ENCODE measurements at regions not wholly inside any gene's neighbourhood (a gene's known extent, or its start where the extent isn't known, plus 50 kb on each side); places are given as distances from the start of the nearest gene placed in this dataset.

DNA sequence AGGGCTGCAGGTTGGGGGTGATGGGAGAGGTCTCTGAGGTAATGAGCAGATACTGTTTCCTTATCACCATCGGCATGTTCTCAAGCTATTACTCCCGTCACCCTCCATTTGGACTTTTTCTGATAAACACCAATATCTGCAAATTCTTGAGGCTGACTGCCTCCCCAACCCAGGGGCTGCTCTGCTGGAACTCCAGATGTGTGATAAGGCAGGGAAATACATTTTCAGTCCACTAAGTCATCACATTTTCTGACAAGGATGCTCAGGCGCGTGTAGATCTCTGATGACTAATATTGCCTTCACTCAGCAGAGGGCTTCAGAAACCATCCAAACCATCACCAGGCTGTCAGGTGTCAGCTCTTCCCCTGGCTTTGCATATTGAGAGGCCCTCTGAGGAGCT, 215.0 kb upstream of the POU3F1 start:
- DNase-seq (ENCODE audit: extremely low spot score) = no peak
- Histone ChIP-seq H3K36me3 (ENCODE audit: insufficient read depth) (no peaks in the 10 kb centered on the region), H3K4me1 (ENCODE audit: insufficient read depth) (no peaks in the 10 kb centered on the region), H3K4me3 (ENCODE audit: low read depth, low read length) (no peak overlapping the region), H3K27ac (ENCODE audit: low read depth) (no peak overlapping the region)
- 61% methylated on average over 4 of the region's 4 CpGs for WGBS

- Histone ChIP-seq H3K4me3 (ENCODE audit: low read depth, low read length) (no peak overlapping the region), H3K36me3 (ENCODE audit: insufficient read depth) (no peaks in the 10 kb centered on the region), H3K27ac (ENCODE audit: low read depth) (no peak overlapping the region), H3K4me1 (ENCODE audit: insufficient read depth) (no peaks in the 10 kb centered on the region)
- DNase-seq (ENCODE audit: extremely low spot score) = no peak
- 82% methylated on average over 16 of the region's 16 CpGs for WGBS
Observed at GRCh38 chr1:38258085-38258627, 211.6 kb upstream of the POU3F1 start.

DNA sequence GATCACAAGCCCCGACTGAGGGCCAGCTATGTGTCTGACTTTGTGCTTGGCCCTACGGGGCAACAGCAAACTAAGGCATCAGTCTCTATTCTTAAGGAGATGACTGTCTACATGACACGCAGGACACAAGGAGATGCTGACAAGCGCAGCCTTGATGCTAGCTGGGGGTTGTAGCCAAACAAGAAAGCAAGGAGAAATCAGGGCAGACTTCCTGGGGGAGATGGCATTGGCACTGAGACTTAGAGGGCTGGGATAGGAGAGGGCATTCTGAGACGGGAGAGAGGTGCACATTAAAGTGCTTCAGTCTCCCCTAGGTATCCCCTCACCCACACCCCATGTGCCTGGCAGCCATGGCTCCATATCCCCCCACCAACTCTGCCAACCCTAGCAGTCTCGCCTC, 210.8 kb upstream of the POU3F1 start:
- H3K36me3 ChIP-seq (ENCODE audit: insufficient read depth) = no peaks in the 10 kb centered on the region
- no peak overlapping the region for H3K4me3 ChIP-seq (ENCODE audit: low read depth, low read length)
- WGBS = 77% methylated on average over 6 of the region's 6 CpGs
- no peaks in the 10 kb centered on the region for H3K4me1 ChIP-seq (ENCODE audit: insufficient read depth)
- no peak overlapping the region for H3K27ac ChIP-seq (ENCODE audit: low read depth)
- DNase-seq (ENCODE audit: extremely low spot score) = no peak

- Histone ChIP-seq H3K4me3 (ENCODE audit: low read depth, low read length) (no peak overlapping the region), H3K4me1 (ENCODE audit: insufficient read depth) (no peaks in the 10 kb centered on the region), H3K27ac (ENCODE audit: low read depth) (no peak overlapping the region), H3K36me3 (ENCODE audit: insufficient read depth) (no peaks in the 10 kb centered on the region)
- no peak for DNase-seq (ENCODE audit: extremely low spot score)
- WGBS = 44% methylated on average over 9 of the region's 9 CpGs
Observed at GRCh38 chr1:38256072-38256471, 209.5 kb upstream of the POU3F1 start.

DNA sequence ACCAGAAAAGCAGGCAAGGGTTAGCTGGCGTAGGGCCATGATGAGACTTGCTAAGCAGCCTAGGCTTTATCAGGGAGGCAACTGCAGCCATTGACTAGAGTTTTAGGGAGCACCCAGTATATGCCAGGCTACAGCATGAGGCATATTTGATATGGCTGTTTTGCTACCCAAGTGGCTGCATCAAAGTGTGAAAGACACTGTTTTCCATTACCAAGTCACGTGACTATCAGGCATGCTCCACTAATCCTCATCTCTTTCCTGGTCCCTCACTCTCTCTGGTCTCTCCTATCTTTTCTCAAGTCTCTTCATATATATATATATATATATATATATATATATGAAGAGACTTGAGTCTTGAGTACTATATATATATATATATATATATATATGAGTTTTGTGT, 206.7 kb upstream of the POU3F1 start:
- DNase-seq (ENCODE audit: extremely low spot score) = no peak
- no peaks in the 10 kb centered on the region for H3K4me1 ChIP-seq (ENCODE audit: insufficient read depth)
- no peak overlapping the region for H3K4me3 ChIP-seq (ENCODE audit: low read depth, low read length)
- 62% methylated on average over 2 of the region's 2 CpGs for WGBS
- no peak overlapping the region for H3K27ac ChIP-seq (ENCODE audit: low read depth)
- H3K36me3 ChIP-seq (ENCODE audit: insufficient read depth) = no peaks in the 10 kb centered on the region

DNA sequence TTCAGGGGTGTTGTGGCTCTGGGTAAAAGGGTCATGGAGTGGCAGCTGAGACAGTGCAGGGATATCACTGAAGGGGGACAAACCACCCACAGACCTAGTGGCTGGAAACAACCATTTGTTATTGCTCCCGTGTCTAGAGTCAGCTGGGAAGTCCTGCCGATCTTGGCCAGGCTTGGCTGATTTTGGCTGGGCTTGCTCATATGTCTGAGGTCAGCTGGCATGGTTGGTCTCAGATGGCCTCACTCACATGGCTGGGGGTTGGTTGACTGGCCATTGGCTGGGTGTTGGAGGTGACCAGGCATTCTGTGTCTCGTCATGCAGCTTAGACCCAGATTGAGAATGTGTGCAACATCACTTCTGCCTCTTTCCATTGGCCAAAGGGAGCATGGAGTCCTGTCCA, 203.8 kb upstream of the POU3F1 start:
- Histone ChIP-seq H3K4me1 (ENCODE audit: insufficient read depth) (no peaks in the 10 kb centered on the region), H3K36me3 (ENCODE audit: insufficient read depth) (no peaks in the 10 kb centered on the region), H3K4me3 (ENCODE audit: low read depth, low read length) (no peak overlapping the region), H3K27ac (ENCODE audit: low read depth) (no peak overlapping the region)
- 88% methylated on average over 3 of the region's 3 CpGs for WGBS
- no peak for DNase-seq (ENCODE audit: extremely low spot score)

DNA sequence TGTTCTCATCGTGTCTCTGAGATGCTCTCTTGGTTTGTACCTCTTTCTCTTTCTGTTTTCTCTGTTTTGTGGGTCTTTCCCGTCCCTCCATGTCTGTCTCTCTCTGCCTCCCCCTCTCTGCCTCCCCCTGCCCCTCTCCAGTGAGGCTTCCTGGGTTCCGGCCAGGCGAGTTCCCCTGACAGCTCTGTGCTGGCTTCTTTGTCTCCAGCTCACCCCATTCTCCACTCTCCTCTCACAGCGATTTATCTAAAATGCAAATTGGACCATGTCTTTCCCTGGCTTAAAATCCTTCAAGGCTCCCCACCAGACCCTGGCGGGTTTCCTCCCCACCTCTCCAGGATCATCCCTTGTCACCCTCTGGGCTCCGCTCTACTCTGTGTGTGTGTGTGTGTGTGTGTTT, 202.4 kb upstream of the POU3F1 start:
- Histone ChIP-seq H3K36me3 (ENCODE audit: insufficient read depth) (no peaks in the 10 kb centered on the region), H3K27ac (ENCODE audit: low read depth) (no peak overlapping the region), H3K4me3 (ENCODE audit: low read depth, low read length) (no peak overlapping the region), H3K4me1 (ENCODE audit: insufficient read depth) (no peaks in the 10 kb centered on the region)
- WGBS = 57% methylated on average over 7 of the region's 7 CpGs
- DNase-seq (ENCODE audit: extremely low spot score) = no peak

DNA sequence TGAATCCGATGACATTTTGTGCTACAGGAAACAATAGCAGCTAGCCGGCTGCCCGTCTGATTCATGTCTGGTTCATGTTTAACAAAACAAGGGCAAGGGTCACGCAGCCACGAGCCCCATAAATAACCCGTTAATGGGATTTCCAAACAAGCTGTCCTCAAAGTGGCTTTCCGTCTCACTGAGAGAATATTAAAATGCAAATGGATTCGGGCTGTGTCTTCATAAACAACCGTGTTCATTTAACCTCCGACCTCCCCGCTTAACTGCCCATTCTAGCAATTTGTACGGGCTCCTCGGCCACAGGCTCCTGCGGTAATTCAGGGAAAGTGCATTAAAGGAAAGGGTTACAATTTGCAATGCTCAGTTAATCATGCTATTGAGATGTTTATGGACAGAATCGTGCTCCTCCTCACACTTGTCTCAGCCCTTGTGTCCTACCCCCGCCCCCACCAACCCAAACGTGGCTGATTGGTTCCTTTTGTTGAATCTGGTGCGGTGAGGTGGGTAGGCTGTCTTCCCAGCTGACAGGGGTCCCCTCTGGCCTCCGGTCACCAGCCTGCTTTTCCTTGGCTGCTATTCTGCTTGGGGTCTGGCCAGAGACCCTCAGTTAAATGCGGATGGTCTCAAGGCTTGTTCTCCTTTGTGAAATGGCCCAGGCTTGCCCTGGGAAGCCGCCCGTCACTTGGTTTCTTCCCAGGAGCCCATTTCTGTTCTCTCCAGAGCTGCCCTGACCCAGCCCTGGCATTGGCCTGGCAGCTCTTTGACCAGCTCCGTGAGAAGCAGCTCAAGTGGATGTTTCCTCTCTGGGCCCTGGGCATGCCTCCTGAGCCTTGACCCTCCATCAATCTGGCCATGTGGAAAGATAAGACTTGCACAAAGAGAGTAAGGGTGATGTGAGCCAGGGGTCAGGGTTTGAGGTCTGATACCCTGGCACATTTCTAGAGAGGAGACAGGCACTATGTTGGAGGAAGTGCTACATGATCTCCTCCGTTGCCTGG, 200.7 kb upstream of the POU3F1 start:
- H3K4me3 ChIP-seq (ENCODE audit: low read depth, low read length) = no peak overlapping the region
- no peaks in the 10 kb centered on the region for H3K36me3 ChIP-seq (ENCODE audit: insufficient read depth)
- no peak overlapping the region for H3K27ac ChIP-seq (ENCODE audit: low read depth)
- no peaks in the 10 kb centered on the region for H3K4me1 ChIP-seq (ENCODE audit: insufficient read depth)
- 43% methylated on average over 24 of the region's 24 CpGs for WGBS
- no peak for DNase-seq (ENCODE audit: extremely low spot score)

DNA sequence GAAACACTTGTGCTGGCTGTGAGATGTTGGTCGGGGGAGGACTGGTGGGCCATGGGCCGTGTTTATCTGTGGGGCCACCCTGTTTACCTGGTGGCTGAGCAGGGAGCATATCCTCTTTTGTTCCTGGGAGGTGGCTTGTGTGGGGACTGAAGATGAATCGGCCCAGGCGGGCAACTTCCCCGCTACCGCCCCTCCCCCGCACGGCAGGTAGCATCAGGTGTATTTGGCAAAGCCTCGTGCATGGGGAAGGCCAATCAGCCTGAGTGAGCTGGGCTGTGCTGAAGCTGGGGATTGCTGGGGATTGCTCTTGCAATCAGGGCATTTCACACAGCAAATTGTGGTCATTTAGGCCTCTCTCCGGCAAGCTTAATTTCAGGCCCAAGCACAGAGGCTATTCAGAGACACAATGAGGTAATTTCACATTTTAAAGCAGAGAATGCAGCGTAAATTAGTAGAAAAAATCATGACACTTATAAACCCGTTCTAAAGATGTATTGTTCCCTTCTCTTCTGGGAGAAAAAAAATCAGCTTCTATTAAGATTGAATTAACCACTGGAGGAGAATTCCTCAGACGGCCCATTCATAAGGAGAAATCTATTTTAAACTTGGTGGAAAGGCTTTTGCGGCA, 197.7 kb upstream of the POU3F1 start:
- DNase-seq (ENCODE audit: extremely low spot score) = no peak
- WGBS = 59% methylated on average over 14 of the region's 14 CpGs
- no peaks in the 10 kb centered on the region for H3K4me1 ChIP-seq (ENCODE audit: insufficient read depth)
- H3K4me3 ChIP-seq (ENCODE audit: low read depth, low read length) = no peak overlapping the region
- H3K27ac ChIP-seq (ENCODE audit: low read depth) = no peak overlapping the region
- H3K36me3 ChIP-seq (ENCODE audit: insufficient read depth) = no peaks in the 10 kb centered on the region

DNA sequence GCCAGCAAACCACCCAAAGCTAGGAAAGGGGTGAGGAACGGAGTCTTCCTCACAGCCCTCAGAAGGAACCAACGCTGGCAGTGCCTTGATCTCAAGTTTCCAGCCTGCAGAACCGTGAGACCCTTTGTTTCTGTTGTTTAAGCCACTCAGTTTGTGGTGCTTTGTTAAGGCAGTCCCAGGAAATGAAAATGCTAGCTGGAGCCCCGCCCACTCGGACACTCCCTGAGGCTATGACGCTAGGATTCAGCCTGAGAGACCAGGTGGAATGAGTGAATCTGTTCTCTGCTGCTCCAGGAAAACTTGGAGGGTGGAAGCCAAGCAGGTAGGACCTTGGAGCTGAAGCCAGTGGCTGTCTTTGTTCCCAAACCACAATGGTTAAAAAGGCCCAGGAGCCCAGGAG, 196.5 kb upstream of the POU3F1 start:
- H3K4me3 ChIP-seq (ENCODE audit: low read depth, low read length) = no peak overlapping the region
- WGBS = 73% methylated on average over 6 of the region's 6 CpGs

GRCh38 chr1:38242506-38242905, 195.9 kb upstream of the POU3F1 start:
- DNase-seq (ENCODE audit: extremely low spot score) = no peak
- no peaks in the 10 kb centered on the region for H3K36me3 ChIP-seq (ENCODE audit: insufficient read depth)
- H3K4me3 ChIP-seq (ENCODE audit: low read depth, low read length) = no peak overlapping the region
- H3K4me1 ChIP-seq (ENCODE audit: insufficient read depth) = no peaks in the 10 kb centered on the region
- WGBS = 89% methylated on average over 5 of the region's 5 CpGs
- H3K27ac ChIP-seq (ENCODE audit: low read depth) = no peak overlapping the region

More for the DNA sequence above, 196.5 kb upstream of the POU3F1 start:
- H3K36me3 ChIP-seq (ENCODE audit: insufficient read depth) = no peaks in the 10 kb centered on the region
- no peak overlapping the region for H3K27ac ChIP-seq (ENCODE audit: low read depth)
- H3K4me1 ChIP-seq (ENCODE audit: insufficient read depth) = no peaks in the 10 kb centered on the region
- DNase-seq (ENCODE audit: extremely low spot score) = no peak

DNA sequence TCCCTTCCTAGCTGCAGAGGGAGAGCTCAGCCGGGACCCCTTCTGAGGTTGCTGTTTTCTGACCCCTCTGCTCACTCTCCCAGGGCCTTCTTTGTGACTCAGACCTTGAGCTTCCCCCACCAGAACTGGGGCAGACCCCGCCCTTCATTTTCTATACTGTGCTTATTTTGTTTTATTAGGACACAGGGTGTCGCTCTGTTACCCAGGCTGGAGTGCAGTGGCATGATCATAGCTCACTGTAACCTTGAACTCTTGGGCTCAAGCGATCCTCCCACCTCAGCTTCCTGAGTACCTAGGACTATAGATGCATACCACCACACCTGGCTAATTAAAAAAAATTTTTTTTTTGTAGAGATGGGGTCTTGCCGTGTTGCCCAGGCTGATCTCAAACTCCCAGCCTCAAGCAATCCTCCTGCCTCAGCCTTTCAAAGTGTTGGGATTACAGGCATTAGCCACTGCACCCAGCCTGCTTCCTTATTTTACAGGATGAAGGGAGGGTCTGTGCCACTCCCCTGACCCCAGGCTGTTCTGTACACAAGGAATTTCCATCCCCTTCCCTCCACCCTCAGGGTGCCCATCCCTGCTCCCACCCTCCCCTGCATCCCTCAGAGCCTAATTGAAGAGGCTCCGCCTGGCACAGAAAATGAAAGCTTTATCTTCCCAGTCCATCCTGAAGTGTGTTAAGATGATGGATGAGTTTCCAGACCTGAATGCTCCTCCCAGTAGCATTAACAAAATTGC, 195.2 kb upstream of the POU3F1 start:
- no peak overlapping the region for H3K4me3 ChIP-seq (ENCODE audit: low read depth, low read length)
- WGBS = 83% methylated on average over 6 of the region's 6 CpGs
- no peaks in the 10 kb centered on the region for H3K36me3 ChIP-seq (ENCODE audit: insufficient read depth)
- DNase-seq (ENCODE audit: extremely low spot score) = no peak
- no peaks in the 10 kb centered on the region for H3K4me1 ChIP-seq (ENCODE audit: insufficient read depth)
- H3K27ac ChIP-seq (ENCODE audit: low read depth) = no peak overlapping the region

DNA sequence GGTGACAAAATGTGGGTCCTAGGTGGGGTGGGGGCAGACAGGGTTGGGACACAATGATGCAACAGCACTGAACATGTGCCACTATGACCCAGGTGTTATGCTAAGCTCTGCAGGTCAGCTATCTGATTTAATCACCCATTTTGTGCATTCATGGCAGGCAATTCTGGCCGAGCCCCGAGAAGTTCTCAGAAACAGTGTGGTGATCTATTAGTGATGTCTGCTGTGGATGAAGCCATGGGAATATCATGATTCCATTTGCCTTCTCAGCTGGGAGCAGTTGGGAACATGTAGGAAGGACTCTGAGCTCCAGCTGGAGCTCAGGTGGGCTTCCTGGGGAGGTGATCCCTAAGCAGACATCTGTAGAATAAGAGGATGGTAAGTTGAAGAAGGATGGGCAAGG, 194.0 kb upstream of the POU3F1 start:
- 93% methylated on average over 2 of the region's 2 CpGs for WGBS
- DNase-seq (ENCODE audit: extremely low spot score) = no peak
- Histone ChIP-seq H3K36me3 (ENCODE audit: insufficient read depth) (no peaks in the 10 kb centered on the region), H3K4me1 (ENCODE audit: insufficient read depth) (no peaks in the 10 kb centered on the region), H3K4me3 (ENCODE audit: low read depth, low read length) (no peak overlapping the region), H3K27ac (ENCODE audit: low read depth) (no peak overlapping the region)

Data from urinary bladder (tissue), 3 donors.